B cell (primary cell): ENCODE measurements at regions not wholly inside any gene's neighbourhood (a gene's known extent, or its start where the extent isn't known, plus 50 kb on each side); places are given as distances from the start of the nearest gene placed in this dataset.

ENCODE experiments used
- ATAC-seq: fragments of 200-7000 bp; cut with Tn5 transposase; one replicate; pipeline ENCODE4 v1.10.0; 2021; ENCODE audit warnings: low read depth, mild to moderate bottlenecking, moderate number of reproducible peaks, moderate library complexity
- CTCF ChIA-PET: fragments of 350-600 bp; sonication (Branson Sonifier 250); formaldehyde crosslinking; loops from one replicate; lab custom pipeline; 2021; ENCODE audit warnings: antibody characterized with exemption, inconsistent platforms; lab: Charles Lee
- POLR2A ChIA-PET: fragments of 350-600 bp; sonication (Branson Sonifier 250); formaldehyde crosslinking; loops from one replicate; lab custom pipeline; 2021; ENCODE audit warnings: antibody characterized with exemption; lab: Charles Lee
- DNase-seq: peaks from one replicate; pipeline ENCODE4 v3.0.0; 2013
- H2AFZ ChIP-seq: 2 replicates; pipeline ENCODE4 v1.6.1; 2012; ENCODE audit warnings: mild to moderate bottlenecking, low read depth, low read length; ENCODE audit not compliant: insufficient read depth, poor library complexity, severe bottlenecking
- H3K27ac ChIP-seq, 2 donors: 1 replicate in 1 of 2; 2 replicates in 1 of 2; pipeline ENCODE4 v1.5.1; 2012 to 2013; ENCODE audit warnings: low read length in 2 of 2, mild to moderate bottlenecking in 2 of 2, moderate library complexity in 1 of 2
- H3K27me3 ChIP-seq, 4 experiments: fragments of 200-600 bp in 1 of 4; sonication (generic) in 1 of 4; replicated peaks in 1 of 4; 1 replicate in 2 of 4; 2 replicates in 2 of 4; pipeline versions ENCODE4 v1.6.1 to v1.7.0; 2013 to 2016; ENCODE audit warnings: low read length in 3 of 4, mild to moderate bottlenecking in 2 of 4, mixed read lengths in 1 of 4, moderate library complexity in 1 of 4; ENCODE audit not compliant: insufficient read depth in 4 of 4, control insufficient read depth in 3 of 4; ENCODE audit errors: control extremely low read depth in 1 of 4
- H3K36me3 ChIP-seq, 2 experiments: replicated peaks in 1 of 2; 1 replicate in 1 of 2; 2 replicates in 1 of 2; pipeline versions ENCODE4 v1.6.1 to v1.7.1; 2013; ENCODE audit warnings: low read length in 1 of 2; ENCODE audit not compliant: insufficient read depth in 2 of 2, control insufficient read depth in 1 of 2; ENCODE audit errors: control extremely low read depth in 1 of 2, extremely low read depth in 1 of 2
- H3K4me1 ChIP-seq, 2 donors: fragments of 200-600 bp in 1 of 2; sonication (generic) in 1 of 2; 1 replicate in 1 of 2; 2 replicates in 1 of 2; pipeline versions ENCODE4 v1.5.1 to v1.6.1; 2013 to 2017; ENCODE audit warnings: low read length in 2 of 2; ENCODE audit not compliant: control insufficient read depth in 2 of 2, insufficient read depth in 2 of 2
- H3K4me2 ChIP-seq: replicated peaks from 2 replicates; pipeline ENCODE3; 2012; ENCODE audit warnings: mild to moderate bottlenecking, low read depth, low read length; ENCODE audit not compliant: poor library complexity, severe bottlenecking
- H3K4me3 ChIP-seq, 5 experiments: fragments of 200-600 bp in 1 of 5; sonication (generic) in 1 of 5; 1 replicate in 3 of 5; 2 replicates in 2 of 5; pipeline versions ENCODE4 v1.5.1 to v1.7.0; 2011 to 2016; ENCODE audit warnings: low read length in 4 of 5, mild to moderate bottlenecking in 4 of 5, low read depth in 2 of 5, control low read depth in 1 of 5, moderate library complexity in 1 of 5; ENCODE audit not compliant: insufficient read depth in 1 of 5; ENCODE audit errors: control extremely low read depth in 1 of 5, extremely low read depth in 1 of 5
- H3K79me2 ChIP-seq: fragments of 200-600 bp; sonication (generic); one replicate; pipeline ENCODE4 v1.6.0; 2016; ENCODE audit warnings: low read length; ENCODE audit not compliant: control insufficient read depth, insufficient read depth
- H3K9ac ChIP-seq: fragments of 200-600 bp; sonication (generic); 2 replicates; pipeline ENCODE4 v1.6.1; 2017; ENCODE audit warnings: mild to moderate bottlenecking, low read length, moderate library complexity
- H3K9me3 ChIP-seq, 3 donors: one replicate each; pipeline versions ENCODE4 v1.6.1 to v1.7.1; 2013; ENCODE audit warnings: low read length in 2 of 3; ENCODE audit not compliant: control insufficient read depth in 2 of 3, insufficient read depth in 1 of 3; ENCODE audit errors: control extremely low read depth in 1 of 3
- H4K20me1 ChIP-seq: 2 replicates; pipeline ENCODE4 v1.6.0; 2012; ENCODE audit warnings: mild to moderate bottlenecking, low read length; ENCODE audit not compliant: insufficient read depth, control insufficient read depth, poor library complexity, severe bottlenecking
- H3K27ac Mint-ChIP-seq: one replicate; pipeline ENCODE4 v1.8.0; 2021; ENCODE audit warnings: mixed read lengths
- H3K27me3 Mint-ChIP-seq: one replicate; pipeline ENCODE4 v1.8.0; 2021; ENCODE audit warnings: mixed read lengths
- H3K4me1 Mint-ChIP-seq: one replicate; pipeline ENCODE4 v1.8.0; 2021; ENCODE audit warnings: mixed read lengths
- H3K4me3 Mint-ChIP-seq: one replicate; pipeline ENCODE4 v1.8.0; 2021; ENCODE audit warnings: mixed read lengths
- H3K9me3 Mint-ChIP-seq: one replicate; pipeline ENCODE4 v1.8.0; 2022; ENCODE audit warnings: mixed read lengths; ENCODE audit not compliant: insufficient read depth
- EZH2 ChIP-seq: IDR thresholded peaks from 2 replicates; pipeline ENCODE4 v1.6.1; 2012; ENCODE audit warnings: borderline replicate concordance, low read depth, mild to moderate bottlenecking, moderate library complexity, low read length; ENCODE audit not compliant: insufficient read depth, poor library complexity, severe bottlenecking
- WGBS: methylation state at CpG from one replicate; pipeline ENCODE4 v1.1.5; 2013; ENCODE audit warnings: missing lambda C conversion rate; ENCODE audit not compliant: insufficient coverage; 5-methylcytosine and 5-hydroxymethylcytosine counted together
- intact Hi-C: fragments of 100-400 bp; cut with micrococcal nuclease; formaldehyde crosslinking; loops from one replicate; pipeline ENCODE4 v1.10.0; 2022
- TF ChIP-seq, protein P1 (sequence below): fragments of 200-600 bp; IDR thresholded peaks from one replicate; pipeline ENCODE4 v1.8.0; 2022; ENCODE audit warnings: antibody characterized with exemption, mild to moderate bottlenecking

DNA sequence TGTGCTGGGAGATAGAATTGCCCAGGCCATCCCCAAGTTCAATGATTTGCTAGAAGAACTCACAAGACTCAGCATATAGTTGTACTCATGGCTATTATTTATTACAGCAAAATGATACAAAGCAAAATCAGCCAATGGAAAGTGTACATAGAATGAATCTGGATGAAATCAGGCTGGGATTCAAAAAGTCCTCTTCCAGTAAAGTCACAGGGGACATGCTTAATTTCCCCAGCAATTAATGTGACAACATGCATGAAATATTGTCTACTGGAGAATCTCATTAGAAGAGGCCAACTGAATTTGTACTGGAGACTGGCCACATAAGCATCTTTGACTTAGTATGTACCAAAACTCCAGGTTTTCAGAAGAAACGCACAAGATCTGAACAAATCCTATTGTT lies 1043.1 kb downstream of the NAALADL2 start:
- ATAC-seq (no peak), DNase-seq (no peak)
- Mint-ChIP-seq H3K4me1 (no peaks in the 10 kb centered on the region), H3K9me3 (peaks cover 2% of the 10 kb centered on the region), H3K27me3 (no peaks in the 10 kb centered on the region), H3K4me3 (no peak overlapping the region), H3K27ac (no peak overlapping the region)
- H3K27me3 ChIP-seq, result no peaks in the 10 kb centered on the region
- no peaks in the 10 kb centered on the region for H3K36me3 ChIP-seq
- no peaks in the 10 kb centered on the region for H4K20me1 ChIP-seq
- H3K9ac ChIP-seq, result no peak overlapping the region
- TF ChIP-seq, protein P1, sequence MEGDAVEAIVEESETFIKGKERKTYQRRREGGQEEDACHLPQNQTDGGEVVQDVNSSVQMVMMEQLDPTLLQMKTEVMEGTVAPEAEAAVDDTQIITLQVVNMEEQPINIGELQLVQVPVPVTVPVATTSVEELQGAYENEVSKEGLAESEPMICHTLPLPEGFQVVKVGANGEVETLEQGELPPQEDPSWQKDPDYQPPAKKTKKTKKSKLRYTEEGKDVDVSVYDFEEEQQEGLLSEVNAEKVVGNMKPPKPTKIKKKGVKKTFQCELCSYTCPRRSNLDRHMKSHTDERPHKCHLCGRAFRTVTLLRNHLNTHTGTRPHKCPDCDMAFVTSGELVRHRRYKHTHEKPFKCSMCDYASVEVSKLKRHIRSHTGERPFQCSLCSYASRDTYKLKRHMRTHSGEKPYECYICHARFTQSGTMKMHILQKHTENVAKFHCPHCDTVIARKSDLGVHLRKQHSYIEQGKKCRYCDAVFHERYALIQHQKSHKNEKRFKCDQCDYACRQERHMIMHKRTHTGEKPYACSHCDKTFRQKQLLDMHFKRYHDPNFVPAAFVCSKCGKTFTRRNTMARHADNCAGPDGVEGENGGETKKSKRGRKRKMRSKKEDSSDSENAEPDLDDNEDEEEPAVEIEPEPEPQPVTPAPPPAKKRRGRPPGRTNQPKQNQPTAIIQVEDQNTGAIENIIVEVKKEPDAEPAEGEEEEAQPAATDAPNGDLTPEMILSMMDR, result no peak
- no peak for TF ChIP-seq EZH2
- intact Hi-C loops, result no loop called here
- no peak overlapping the region for H2AFZ ChIP-seq
- H3K79me2 ChIP-seq, result no peaks in the 10 kb centered on the region
- no peak overlapping the region for H3K4me3 ChIP-seq
- CTCF ChIA-PET, result no interaction called here
- no peaks in the 10 kb centered on the region for H3K9me3 ChIP-seq
- H3K4me1 ChIP-seq, result no peaks in the 10 kb centered on the region
- no CpG with 5 or more reads among the region's 1 CpG for WGBS
- POLR2A ChIA-PET, result no interaction called here
- no peak overlapping the region for H3K4me2 ChIP-seq
- H3K27ac ChIP-seq, result no peak overlapping the region

DNA sequence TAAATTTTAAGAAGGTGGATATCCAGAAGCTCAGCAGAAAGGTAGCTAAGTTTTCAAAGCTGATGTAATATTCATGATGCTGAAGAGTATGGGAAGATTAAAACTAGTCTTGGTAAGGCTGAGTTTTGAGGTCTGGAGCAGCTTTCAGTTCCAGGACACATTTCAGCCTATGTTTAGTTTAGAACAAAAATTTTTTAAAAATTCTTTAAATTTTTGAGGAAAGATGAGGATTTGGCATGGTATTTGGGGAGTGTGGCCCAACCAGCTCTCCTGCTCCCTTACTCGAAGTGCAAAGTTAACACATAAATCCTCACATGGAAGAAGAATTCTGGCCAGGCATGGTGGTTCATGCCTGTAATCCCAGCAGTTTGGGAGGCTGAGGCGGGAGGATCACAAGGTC lies 1039.1 kb downstream of the NAALADL2 start:
- Histone ChIP-seq H3K9ac (no peak overlapping the region), H3K27me3 (no peaks in the 10 kb centered on the region), H3K9me3 (peaks cover 0 to 1% (median 0%) of the 10 kb centered on the region in 3 donors), H2AFZ (no peak overlapping the region), H3K36me3 (no peaks in the 10 kb centered on the region), H3K79me2 (no peaks in the 10 kb centered on the region), H4K20me1 (no peaks in the 10 kb centered on the region), H3K4me3 (no peak overlapping the region), H3K4me1 (no peaks in the 10 kb centered on the region), H3K4me2 (no peak overlapping the region), H3K27ac (no peak overlapping the region)
- POLR2A ChIA-PET, result no interaction called here
- H3K9me3 Mint-ChIP-seq, result no peaks in the 10 kb centered on the region
- H3K27me3 Mint-ChIP-seq, result no peaks in the 10 kb centered on the region
- ATAC-seq (no peak), DNase-seq (no peak)
- CTCF ChIA-PET, result no interaction called here
- H3K4me1 Mint-ChIP-seq, result no peaks in the 10 kb centered on the region
- H3K4me3 Mint-ChIP-seq, result no peak overlapping the region
- no peak for TF ChIP-seq EZH2
- TF ChIP-seq, protein P1, result no peak
- WGBS, result 100% methylated on average over 1 of the region's 2 CpGs
- no peak overlapping the region for H3K27ac Mint-ChIP-seq
- intact Hi-C loops, result no loop called here
